NCI-H748 treated with DMSO at 0.1 percent for 48 hours (cell line): ENCODE measurements at regions not wholly inside any gene's neighbourhood (a gene's known extent, or its start where the extent isn't known, plus 50 kb on each side); places are given as distances from the start of the nearest gene placed in this dataset.
"Not testable (repeated sequence)": the region's sequence is repeated elsewhere in the genome, so short reads cannot be mapped to it uniquely, and the experiment has no call there.

ENCODE experiments used
- DNase-seq: peaks from one replicate; lab custom pipeline; 2025; lab: John Stamatoyannopoulos, UW

GRCh38 chr16:75996491-75996890, 270.2 kb upstream of the CPHXL start:
- no peak for DNase-seq

- DNase-seq: no peak
These were observed 271.3 kb upstream of the CPHXL start for GRCh38 chr16:75997606-75998005.

GRCh38 chr16:76007645-76008044, 269.6 kb upstream of the CNTNAP4 start:
- no peak for DNase-seq

- no peak for DNase-seq
These were observed 253.4 kb upstream of the CNTNAP4 start for GRCh38 chr16:76023835-76024234.

- DNase-seq: no peak
These were observed 241.5 kb upstream of the CNTNAP4 start for GRCh38 chr16:76035689-76036088.

GRCh38 chr16:76038097-76038496, 239.1 kb upstream of the CNTNAP4 start:
- no peak for DNase-seq

- no peak for DNase-seq
These were observed 224.5 kb upstream of the CNTNAP4 start for GRCh38 chr16:76052725-76053124.

GRCh38 chr16:76059186-76059585, 218.0 kb upstream of the CNTNAP4 start:
- no peak for DNase-seq

- no peak for DNase-seq
These were observed 217.5 kb upstream of the CNTNAP4 start for GRCh38 chr16:76059701-76060100.

- DNase-seq: no peak
These were observed 205.5 kb upstream of the CNTNAP4 start for GRCh38 chr16:76071690-76072089.

GRCh38 chr16:76081967-76082366, 195.2 kb upstream of the CNTNAP4 start:
- DNase-seq: peak; percentile 22

- no peak for DNase-seq
These were observed 170.6 kb upstream of the CNTNAP4 start for GRCh38 chr16:76106647-76107046.

GRCh38 chr16:76108460-76108859, 168.7 kb upstream of the CNTNAP4 start:
- no peak for DNase-seq

GRCh38 chr16:76114681-76115080, 162.5 kb upstream of the CNTNAP4 start:
- no peak for DNase-seq

GRCh38 chr16:76118344-76118743, 158.9 kb upstream of the CNTNAP4 start:
- no peak for DNase-seq

- no peak for DNase-seq
These were observed 155.6 kb upstream of the CNTNAP4 start for GRCh38 chr16:76121636-76122035.

GRCh38 chr16:76123966-76124365, 153.2 kb upstream of the CNTNAP4 start:
- DNase-seq: no peak

- no peak for DNase-seq
These were observed 151.3 kb upstream of the CNTNAP4 start for GRCh38 chr16:76125871-76126270.

- DNase-seq: not testable (repeated sequence)
These were observed 139.1 kb upstream of the CNTNAP4 start for GRCh38 chr16:76138056-76138455.

- no peak for DNase-seq
These were observed 119.6 kb upstream of the CNTNAP4 start for GRCh38 chr16:76157629-76158028.

- no peak for DNase-seq
These were observed 115.2 kb upstream of the CNTNAP4 start for GRCh38 chr16:76162046-76162445.

- DNase-seq: no peak
These were observed 112.1 kb upstream of the CNTNAP4 start for GRCh38 chr16:76164970-76165558.

GRCh38 chr16:76175718-76176117, 101.5 kb upstream of the CNTNAP4 start:
- no peak for DNase-seq

GRCh38 chr16:76176153-76176552, 101.0 kb upstream of the CNTNAP4 start:
- DNase-seq: no peak

- no peak for DNase-seq
These were observed 100.6 kb upstream of the CNTNAP4 start for GRCh38 chr16:76176616-76177015.
